ENCODE measurements at regions not wholly inside any gene's neighbourhood (a gene's known extent, or its start where the extent isn't known, plus 50 kb on each side); places are given as distances from the start of the nearest gene placed in this dataset.

DNA sequence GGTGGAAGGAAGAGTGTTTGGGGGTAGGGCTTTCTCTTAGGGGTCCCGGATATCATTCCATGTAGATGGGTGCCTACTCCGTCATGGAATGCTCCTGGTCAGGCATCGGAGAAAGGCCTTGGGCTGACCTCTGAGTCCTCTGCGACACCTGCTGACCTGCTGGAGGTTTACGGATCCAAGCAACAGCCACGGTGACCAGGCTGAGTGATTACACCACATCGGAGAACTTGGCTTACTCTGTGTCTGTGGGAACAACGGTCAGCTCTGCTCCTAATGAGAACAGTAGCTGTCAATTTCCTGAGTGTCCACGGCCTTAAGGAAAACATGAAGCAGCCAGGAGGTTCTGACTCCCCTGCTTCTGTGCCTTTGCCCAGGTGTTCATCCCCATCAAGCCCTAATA is 73.2 kb downstream of the TNP1 start:
- TF ChIP-seq, protein P1, sequence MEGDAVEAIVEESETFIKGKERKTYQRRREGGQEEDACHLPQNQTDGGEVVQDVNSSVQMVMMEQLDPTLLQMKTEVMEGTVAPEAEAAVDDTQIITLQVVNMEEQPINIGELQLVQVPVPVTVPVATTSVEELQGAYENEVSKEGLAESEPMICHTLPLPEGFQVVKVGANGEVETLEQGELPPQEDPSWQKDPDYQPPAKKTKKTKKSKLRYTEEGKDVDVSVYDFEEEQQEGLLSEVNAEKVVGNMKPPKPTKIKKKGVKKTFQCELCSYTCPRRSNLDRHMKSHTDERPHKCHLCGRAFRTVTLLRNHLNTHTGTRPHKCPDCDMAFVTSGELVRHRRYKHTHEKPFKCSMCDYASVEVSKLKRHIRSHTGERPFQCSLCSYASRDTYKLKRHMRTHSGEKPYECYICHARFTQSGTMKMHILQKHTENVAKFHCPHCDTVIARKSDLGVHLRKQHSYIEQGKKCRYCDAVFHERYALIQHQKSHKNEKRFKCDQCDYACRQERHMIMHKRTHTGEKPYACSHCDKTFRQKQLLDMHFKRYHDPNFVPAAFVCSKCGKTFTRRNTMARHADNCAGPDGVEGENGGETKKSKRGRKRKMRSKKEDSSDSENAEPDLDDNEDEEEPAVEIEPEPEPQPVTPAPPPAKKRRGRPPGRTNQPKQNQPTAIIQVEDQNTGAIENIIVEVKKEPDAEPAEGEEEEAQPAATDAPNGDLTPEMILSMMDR (IDR thresholded peaks at IDR 0.05; ENCODE audit: insufficient read depth, low read length) = no peak
- TF ChIP-seq, protein P2, sequence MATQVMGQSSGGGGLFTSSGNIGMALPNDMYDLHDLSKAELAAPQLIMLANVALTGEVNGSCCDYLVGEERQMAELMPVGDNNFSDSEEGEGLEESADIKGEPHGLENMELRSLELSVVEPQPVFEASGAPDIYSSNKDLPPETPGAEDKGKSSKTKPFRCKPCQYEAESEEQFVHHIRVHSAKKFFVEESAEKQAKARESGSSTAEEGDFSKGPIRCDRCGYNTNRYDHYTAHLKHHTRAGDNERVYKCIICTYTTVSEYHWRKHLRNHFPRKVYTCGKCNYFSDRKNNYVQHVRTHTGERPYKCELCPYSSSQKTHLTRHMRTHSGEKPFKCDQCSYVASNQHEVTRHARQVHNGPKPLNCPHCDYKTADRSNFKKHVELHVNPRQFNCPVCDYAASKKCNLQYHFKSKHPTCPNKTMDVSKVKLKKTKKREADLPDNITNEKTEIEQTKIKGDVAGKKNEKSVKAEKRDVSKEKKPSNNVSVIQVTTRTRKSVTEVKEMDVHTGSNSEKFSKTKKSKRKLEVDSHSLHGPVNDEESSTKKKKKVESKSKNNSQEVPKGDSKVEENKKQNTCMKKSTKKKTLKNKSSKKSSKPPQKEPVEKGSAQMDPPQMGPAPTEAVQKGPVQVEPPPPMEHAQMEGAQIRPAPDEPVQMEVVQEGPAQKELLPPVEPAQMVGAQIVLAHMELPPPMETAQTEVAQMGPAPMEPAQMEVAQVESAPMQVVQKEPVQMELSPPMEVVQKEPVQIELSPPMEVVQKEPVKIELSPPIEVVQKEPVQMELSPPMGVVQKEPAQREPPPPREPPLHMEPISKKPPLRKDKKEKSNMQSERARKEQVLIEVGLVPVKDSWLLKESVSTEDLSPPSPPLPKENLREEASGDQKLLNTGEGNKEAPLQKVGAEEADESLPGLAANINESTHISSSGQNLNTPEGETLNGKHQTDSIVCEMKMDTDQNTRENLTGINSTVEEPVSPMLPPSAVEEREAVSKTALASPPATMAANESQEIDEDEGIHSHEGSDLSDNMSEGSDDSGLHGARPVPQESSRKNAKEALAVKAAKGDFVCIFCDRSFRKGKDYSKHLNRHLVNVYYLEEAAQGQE (IDR thresholded peaks at IDR 0.05; ENCODE audit: insufficient replicate concordance, low read depth) = no peak
- TF ChIP-seq GABPA (IDR thresholded peaks at IDR 0.05; ENCODE audit: low read depth) = no peak
- TF ChIP-seq POLR2AphosphoS5 (IDR thresholded peaks at IDR 0.05; ENCODE audit: low read depth) = no peak
- no peak for TF ChIP-seq SPI1 (IDR thresholded peaks at IDR 0.05; ENCODE audit: borderline replicate concordance, low read depth)

All from HL-60 (cell line).